Gastroesophageal sphincter (tissue), 4 donors: ENCODE measurements at regions not wholly inside any gene's neighbourhood (a gene's known extent, or its start where the extent isn't known, plus 50 kb on each side); places are given as distances from the start of the nearest gene placed in this dataset.

Experiments used
- ATAC-seq: fragments of 150-250 bp; one replicate; pipeline ENCODE4 v1.9.1; 2016; ENCODE audit warnings: mild to moderate bottlenecking, moderate library complexity
- H3K27ac ChIP-seq, 4 donors: fragments of 200-600 bp; sonication (generic) in 3 of 4; 1 replicate in 3 of 4; 2 replicates in 1 of 4; pipeline ENCODE4 v1.5.1; 2016 to 2019
- H3K27me3 ChIP-seq: fragments of 200-600 bp; sonication (generic); one replicate; pipeline ENCODE4 v1.5.1; 2019
- H3K36me3 ChIP-seq, 2 donors: fragments of 200-600 bp; sonication (generic); one replicate each; pipeline ENCODE4 v1.5.1; 2019; ENCODE audit warnings: control low read depth in 1 of 2
- H3K4me1 ChIP-seq, 3 donors: fragments of 200-600 bp; sonication (generic); 1 replicate in 2 of 3; 2 replicates in 1 of 3; pipeline ENCODE4 v1.5.1; 2016 to 2019; ENCODE audit warnings: control low read depth in 2 of 3
- H3K4me3 ChIP-seq, 2 donors: fragments of 200-600 bp; sonication (generic); one replicate each; pipeline ENCODE4 v1.5.1; 2019; ENCODE audit warnings: mild to moderate bottlenecking in 1 of 2, moderate library complexity in 1 of 2
- H3K9me3 ChIP-seq, 3 donors: fragments of 200-600 bp; sonication (generic); one replicate each; pipeline ENCODE4 v1.5.1; 2017 to 2019; ENCODE audit warnings: control low read depth in 2 of 3
- CTCF ChIP-seq, 4 experiments: fragments of 200-600 bp in 2 of 4; fragments of 450-650 bp in 2 of 4; sonication (generic) in 1 of 4; IDR thresholded peaks; one replicate each; pipeline ENCODE4 v1.5.1; 2017 to 2019; ENCODE audit warnings: antibody characterized with exemption in 4 of 4, mild to moderate bottlenecking in 2 of 4, moderate library complexity in 2 of 4
- EP300 ChIP-seq: sonication (generic); formaldehyde crosslinking; IDR thresholded peaks from one replicate; pipeline ENCODE4 v1.6.1; 2017; ENCODE audit warnings: antibody characterized with exemption, mild to moderate bottlenecking
- POLR2A ChIP-seq, 2 donors: fragments of 450-650 bp; IDR thresholded peaks; one replicate each; pipeline ENCODE4 v1.6.1; 2017; ENCODE audit warnings: antibody characterized with exemption in 2 of 2, mild to moderate bottlenecking in 2 of 2, moderate library complexity in 1 of 2
- POLR2AphosphoS5 ChIP-seq: sonication (generic); formaldehyde crosslinking; IDR thresholded peaks from one replicate; pipeline ENCODE4 v1.6.1; 2017; ENCODE audit warnings: antibody characterized with exemption
- WGBS, 2 donors: methylation state at CpG; one replicate each; pipeline ENCODE4 v1.1.5; 2018; ENCODE audit warnings: low coverage in 1 of 2; 5-methylcytosine and 5-hydroxymethylcytosine counted together

- H3K27me3 ChIP-seq, result no peaks in the 10 kb centered on the region
- TF ChIP-seq EP300 (no peak), POLR2A (IDR thresholded peaks at IDR 0.05) (no peak), POLR2AphosphoS5 (no peak), CTCF (IDR thresholded peaks at IDR 0.05) (no peak)
- no peak for ATAC-seq
- no peaks in the 10 kb centered on the region for H3K9me3 ChIP-seq
- no peaks in the 10 kb centered on the region for H3K36me3 ChIP-seq
- no peaks in the 10 kb centered on the region for H3K4me1 ChIP-seq
- H3K4me3 ChIP-seq, result no peak overlapping the region
- no peak overlapping the region for H3K27ac ChIP-seq
- 80 to 86% methylated on average over 1 to 4 of the region's 4 CpGs for WGBS, 2 donors
Measured at GRCh38 chr11:127075758-127076157, 75.2 kb upstream of the KIRREL3 start.

GRCh38 chr11:127074151-127074761, 73.7 kb upstream of the KIRREL3 start:
- ATAC-seq, result no peak
- 53 to 74% methylated on average over 6 to 7 of the region's 7 CpGs for WGBS, 2 donors
- Histone ChIP-seq H3K36me3 (no peaks in the 10 kb centered on the region), H3K9me3 (no peaks in the 10 kb centered on the region), H3K27ac (no peak overlapping the region), H3K4me1 (no peaks in the 10 kb centered on the region), H3K27me3 (no peaks in the 10 kb centered on the region), H3K4me3 (no peak overlapping the region)
- no peak for TF ChIP-seq EP300
- TF ChIP-seq POLR2A (IDR thresholded peaks at IDR 0.05), result no peak

- Histone ChIP-seq H3K27ac (no peak overlapping the region), H3K4me3 (no peak overlapping the region), H3K27me3 (no peaks in the 10 kb centered on the region), H3K9me3 (no peaks in the 10 kb centered on the region), H3K36me3 (no peaks in the 10 kb centered on the region), H3K4me1 (no peaks in the 10 kb centered on the region)
- TF ChIP-seq POLR2A (IDR thresholded peaks at IDR 0.05) (no peak), CTCF (IDR thresholded peaks at IDR 0.05) (no peak), POLR2AphosphoS5 (no peak), EP300 (no peak)
- 50 to 77% methylated on average over 3 to 4 of the region's 4 CpGs for WGBS, 2 donors
- ATAC-seq, result no peak
Measured at GRCh38 chr11:127073621-127074020, 73.1 kb upstream of the KIRREL3 start.

- Histone ChIP-seq H3K4me3 (no peak overlapping the region), H3K27me3 (no peaks in the 10 kb centered on the region), H3K9me3 (no peaks in the 10 kb centered on the region), H3K36me3 (no peaks in the 10 kb centered on the region), H3K27ac (no peak overlapping the region), H3K4me1 (no peaks in the 10 kb centered on the region)
- TF ChIP-seq CTCF (IDR thresholded peaks at IDR 0.05), result no peak
- ATAC-seq, result no peak
- WGBS, 2 donors, result 53 to 57% methylated on average over 5 of the region's 7 CpGs
Measured at GRCh38 chr11:127071606-127072005, 71.0 kb upstream of the KIRREL3 start.

- Histone ChIP-seq H3K4me3 (no peak overlapping the region), H3K9me3 (no peaks in the 10 kb centered on the region), H3K27ac (no peak overlapping the region), H3K27me3 (no peaks in the 10 kb centered on the region), H3K4me1 (no peaks in the 10 kb centered on the region), H3K36me3 (no peaks in the 10 kb centered on the region)
- 70 to 78% methylated on average over 2 to 4 of the region's 4 CpGs for WGBS, 2 donors
- no peak for ATAC-seq
- TF ChIP-seq EP300 (no peak), CTCF (IDR thresholded peaks at IDR 0.05) (no peak), POLR2AphosphoS5 (no peak), POLR2A (IDR thresholded peaks at IDR 0.05) (no peak)
Measured at GRCh38 chr11:127070808-127071207, 70.2 kb upstream of the KIRREL3 start.
